HepG2 (cell line): ENCODE measurements at regions not wholly inside any gene's neighbourhood (a gene's known extent, or its start where the extent isn't known, plus 50 kb on each side); places are given as distances from the start of the nearest gene placed in this dataset.

Source experiments
- TBX2 ChIP-seq: sonication (generic); formaldehyde crosslinking; IDR thresholded peaks from 2 replicates; pipeline ENCODE4 v1.5.0; 2020; ENCODE audit warnings: missing genetic modification reagents, mild to moderate bottlenecking, borderline replicate concordance
- ZNF577 ChIP-seq: sonication (generic); formaldehyde crosslinking; IDR thresholded peaks from 2 replicates; pipeline ENCODE4 v1.4.0; 2020; ENCODE audit warnings: mild to moderate bottlenecking, low read depth, missing genetic modification reagents, borderline replicate concordance
- TF ChIP-seq, protein P1 (sequence below): sonication (generic); formaldehyde crosslinking; IDR thresholded peaks from 2 replicates; pipeline ENCODE4 v1.4.0; 2020; ENCODE audit warnings: mild to moderate bottlenecking, missing genetic modification reagents
- TF ChIP-seq, protein P2 (sequence below): IDR thresholded peaks from 2 replicates; pipeline ENCODE4 v1.6.1; 2016; ENCODE audit warnings: mild to moderate bottlenecking, missing biosample characterization, missing genetic modification reagents
- TF ChIP-seq, protein P3 (sequence below): IDR thresholded peaks from 2 replicates; pipeline ENCODE4 v1.6.1; 2016; ENCODE audit warnings: low read depth, borderline replicate concordance

DNA sequence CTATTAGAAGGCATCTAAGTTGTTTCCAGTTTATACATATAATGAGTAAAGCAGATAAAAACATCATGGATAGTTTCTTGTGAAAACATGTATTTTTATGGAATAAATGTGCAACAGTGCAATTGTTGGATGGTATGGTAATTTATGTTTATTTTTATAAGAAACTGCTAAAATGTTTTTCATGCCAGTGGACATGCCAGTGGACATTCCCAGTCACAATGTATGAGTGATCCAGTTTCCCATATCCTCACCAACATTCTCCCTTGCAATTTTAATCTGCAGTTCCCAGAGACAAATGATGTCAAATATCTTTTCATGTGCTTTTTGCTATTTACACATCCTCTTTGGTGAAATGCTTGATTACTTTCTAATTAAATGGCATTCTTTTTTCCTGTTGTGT lies 818.6 kb downstream of the SUCLG1 start (continued):
- TF ChIP-seq, protein P1, sequence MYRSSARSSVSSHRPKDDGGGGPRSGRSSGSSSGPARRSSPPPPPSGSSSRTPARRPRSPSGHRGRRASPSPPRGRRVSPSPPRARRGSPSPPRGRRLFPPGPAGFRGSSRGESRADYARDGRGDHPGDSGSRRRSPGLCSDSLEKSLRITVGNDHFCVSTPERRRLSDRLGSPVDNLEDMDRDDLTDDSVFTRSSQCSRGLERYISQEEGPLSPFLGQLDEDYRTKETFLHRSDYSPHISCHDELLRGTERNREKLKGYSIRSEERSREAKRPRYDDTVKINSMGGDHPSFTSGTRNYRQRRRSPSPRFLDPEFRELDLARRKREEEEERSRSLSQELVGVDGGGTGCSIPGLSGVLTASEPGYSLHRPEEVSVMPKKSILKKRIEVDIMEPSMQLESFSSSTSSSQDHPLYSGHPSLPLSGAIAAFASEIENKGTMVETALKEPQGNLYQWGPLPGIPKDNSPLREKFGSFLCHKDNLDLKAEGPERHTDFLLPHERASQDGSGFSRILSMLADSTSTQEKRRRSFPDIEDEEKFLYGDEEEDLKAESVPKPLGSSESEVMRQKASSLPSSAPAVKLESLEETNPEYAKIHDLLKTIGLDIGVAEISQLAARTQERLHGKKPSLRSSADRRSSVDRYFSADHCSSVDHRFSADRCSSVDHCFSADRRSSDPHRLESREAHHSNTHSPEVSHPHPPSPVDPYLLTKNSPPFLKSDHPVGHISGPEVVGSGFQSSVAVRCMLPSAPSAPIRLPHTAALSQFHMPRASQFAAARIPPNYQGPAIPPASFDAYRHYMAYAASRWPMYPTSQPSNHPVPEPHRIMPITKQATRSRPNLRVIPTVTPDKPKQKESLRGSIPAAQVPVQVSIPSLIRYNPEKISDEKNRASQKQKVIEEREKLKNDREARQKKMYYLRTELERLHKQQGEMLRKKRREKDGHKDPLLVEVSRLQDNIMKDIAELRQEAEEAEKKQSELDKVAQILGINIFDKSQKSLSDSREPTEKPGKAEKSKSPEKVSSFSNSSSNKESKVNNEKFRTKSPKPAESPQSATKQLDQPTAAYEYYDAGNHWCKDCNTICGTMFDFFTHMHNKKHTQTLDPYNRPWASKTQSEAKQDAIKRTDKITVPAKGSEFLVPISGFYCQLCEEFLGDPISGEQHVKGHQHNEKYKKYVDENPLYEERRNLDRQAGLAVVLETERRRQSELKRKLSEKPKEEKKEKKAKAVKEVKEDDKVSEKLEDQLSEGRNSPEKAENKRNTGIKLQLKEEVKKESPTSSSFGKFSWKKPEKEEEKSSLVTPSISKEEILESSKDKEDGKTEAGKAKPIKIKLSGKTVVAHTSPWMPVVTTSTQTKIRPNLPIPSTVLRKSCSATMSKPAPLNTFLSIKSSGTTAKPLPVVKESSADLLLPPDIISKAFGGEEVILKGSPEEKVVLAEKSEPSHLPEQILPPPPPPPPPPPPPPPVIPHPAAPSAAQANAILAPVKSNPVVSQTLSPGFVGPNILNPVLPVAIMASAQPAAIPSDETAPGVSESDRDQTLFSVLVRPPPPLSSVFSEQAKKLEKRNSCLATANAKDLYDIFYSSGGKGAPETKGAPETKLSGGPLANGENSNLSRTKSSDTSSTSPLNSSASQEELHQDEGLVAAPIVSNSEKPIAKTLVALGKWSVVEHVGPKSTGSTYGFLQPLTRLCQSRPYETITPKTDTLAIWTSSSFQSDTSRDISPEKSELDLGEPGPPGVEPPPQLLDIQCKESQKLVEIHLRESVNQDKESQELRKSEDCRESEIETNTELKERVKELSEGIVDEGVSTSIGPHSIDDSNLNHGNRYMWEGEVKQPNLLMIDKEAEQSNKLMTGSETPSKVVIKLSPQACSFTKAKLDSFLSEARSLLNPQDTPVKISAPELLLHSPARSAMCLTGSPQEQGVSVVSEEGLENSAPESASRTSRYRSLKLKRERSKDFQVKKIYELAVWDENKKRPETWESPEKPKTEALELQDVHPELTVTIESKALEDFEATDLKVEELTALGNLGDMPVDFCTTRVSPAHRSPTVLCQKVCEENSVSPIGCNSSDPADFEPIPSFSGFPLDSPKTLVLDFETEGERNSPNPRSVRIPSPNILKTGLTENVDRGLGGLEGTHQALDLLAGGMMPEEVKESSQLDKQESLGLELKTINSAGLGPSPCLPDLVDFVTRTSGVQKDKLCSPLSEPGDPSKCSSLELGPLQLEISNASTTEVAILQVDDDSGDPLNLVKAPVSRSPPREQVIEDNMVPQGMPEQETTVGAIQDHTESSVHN (CRISPR knock-in tag) = no peak
- TF ChIP-seq, protein P2, sequence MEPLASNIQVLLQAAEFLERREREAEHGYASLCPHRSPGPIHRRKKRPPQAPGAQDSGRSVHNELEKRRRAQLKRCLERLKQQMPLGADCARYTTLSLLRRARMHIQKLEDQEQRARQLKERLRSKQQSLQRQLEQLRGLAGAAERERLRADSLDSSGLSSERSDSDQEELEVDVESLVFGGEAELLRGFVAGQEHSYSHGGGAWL (CRISPR knock-in tag) = no peak
- TF ChIP-seq ZNF577 (CRISPR knock-in tag) = no peak
- TF ChIP-seq, protein P3, sequence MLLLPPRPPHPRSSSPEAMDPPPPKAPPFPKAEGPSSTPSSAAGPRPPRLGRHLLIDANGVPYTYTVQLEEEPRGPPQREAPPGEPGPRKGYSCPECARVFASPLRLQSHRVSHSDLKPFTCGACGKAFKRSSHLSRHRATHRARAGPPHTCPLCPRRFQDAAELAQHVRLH = no peak
- no peak for TF ChIP-seq TBX2 (CRISPR knock-in tag)
- TF ChIP-seq, all 625 proteins: peak for 0
